Ectodermal cell (in vitro differentiated cells): ENCODE measurements at regions not wholly inside any gene's neighbourhood (a gene's known extent, or its start where the extent isn't known, plus 50 kb on each side); places are given as distances from the start of the nearest gene placed in this dataset.
"Not testable (repeated sequence)": the region's sequence is repeated elsewhere in the genome, so short reads cannot be mapped to it uniquely, and the experiment has no call there.

Source experiments
- H3K27ac ChIP-seq: 2 replicates; pipeline ENCODE4 v1.7.0; 2013; ENCODE audit warnings: mild to moderate bottlenecking, low read depth, low read length; ENCODE audit not compliant: insufficient read depth, poor library complexity, severe bottlenecking
- H3K27me3 ChIP-seq: 2 replicates; pipeline ENCODE4 v1.7.0; 2013; ENCODE audit warnings: mild to moderate bottlenecking, low read length; ENCODE audit not compliant: insufficient read depth, control insufficient read depth, poor library complexity, severe bottlenecking
- H3K36me3 ChIP-seq: one replicate; pipeline ENCODE4 v1.7.0; 2013; ENCODE audit warnings: low read length; ENCODE audit not compliant: control insufficient read depth, insufficient read depth
- H3K4me1 ChIP-seq: one replicate; pipeline ENCODE4 v1.7.0; 2013; ENCODE audit warnings: low read length; ENCODE audit not compliant: control insufficient read depth, insufficient read depth
- H3K4me3 ChIP-seq: 2 replicates; pipeline ENCODE4 v1.7.0; 2013; ENCODE audit warnings: low read depth, low read length, control low read depth; ENCODE audit not compliant: insufficient read depth
- H3K9me3 ChIP-seq: 2 replicates; pipeline ENCODE4 v1.7.0; 2013; ENCODE audit warnings: mild to moderate bottlenecking, low read length, moderate library complexity; ENCODE audit not compliant: control insufficient read depth
- WGBS, 2 experiments: methylation state at CpG; one replicate each; pipeline ENCODE4 v1.1.7; 2013; ENCODE audit warnings: missing lambda C conversion rate in 2 of 2; 5-methylcytosine and 5-hydroxymethylcytosine counted together

DNA sequence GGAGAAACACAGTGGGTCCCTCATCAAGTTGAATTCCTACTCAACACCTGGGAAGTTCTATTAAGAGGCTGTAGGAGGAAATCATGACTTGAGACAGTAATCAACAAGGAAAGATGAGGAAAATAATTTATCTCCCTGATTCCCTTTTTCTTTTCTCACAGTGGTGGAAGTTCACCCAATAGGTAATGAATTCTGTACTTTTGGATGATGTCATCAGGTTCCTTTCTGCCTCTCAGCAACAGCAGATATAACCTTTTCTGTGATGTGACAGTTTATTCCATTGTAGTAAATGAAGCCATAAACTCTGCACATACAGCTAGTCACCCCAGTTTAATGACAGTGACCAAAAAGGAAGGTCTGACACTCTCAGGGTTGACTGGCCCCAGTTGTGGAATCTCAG is 1265.0 kb downstream of the NXPH1 start:
- no peaks in the 10 kb centered on the region for H3K4me1 ChIP-seq
- H3K27ac ChIP-seq: no peak overlapping the region
- H3K27me3 ChIP-seq: no peaks in the 10 kb centered on the region
- H3K4me3 ChIP-seq: no peak overlapping the region
- no peaks in the 10 kb centered on the region for H3K36me3 ChIP-seq
- no peaks in the 10 kb centered on the region for H3K9me3 ChIP-seq

DNA sequence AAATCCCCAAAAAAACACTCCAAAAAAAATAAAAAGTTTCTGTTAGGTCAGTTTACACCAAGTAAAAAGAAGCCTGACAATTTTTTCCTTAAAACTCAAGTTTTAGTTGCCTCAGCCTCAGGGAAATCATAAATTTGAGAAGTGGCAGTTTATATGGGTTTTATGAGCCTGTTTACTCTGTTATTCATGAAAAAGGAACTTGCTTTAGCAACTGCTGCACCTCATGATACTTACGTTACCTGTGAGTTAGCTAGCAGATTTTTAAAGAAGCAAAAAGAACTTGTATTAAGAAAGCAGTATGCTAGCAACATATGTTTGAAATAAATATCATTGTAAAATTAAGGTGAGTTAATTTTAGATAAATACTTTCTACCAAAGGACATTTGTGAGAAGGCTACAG is 1264.5 kb upstream of the PHF14 start:
- Histone ChIP-seq H3K9me3 (no peaks in the 10 kb centered on the region), H3K4me1 (no peaks in the 10 kb centered on the region), H3K27ac (no peak overlapping the region), H3K36me3 (no peaks in the 10 kb centered on the region), H3K27me3 (no peaks in the 10 kb centered on the region), H3K4me3 (no peak overlapping the region)
- 92% methylated on average over 1 of the region's 1 CpG; no CpG with 5 or more reads in 1 of the 2 experiments for WGBS, 2 experiments

GRCh38 chr7:9711259-9711918 is 1262.3 kb upstream of the PHF14 start:
- H3K36me3 ChIP-seq: no peaks in the 10 kb centered on the region
- H3K4me3 ChIP-seq: no peak overlapping the region
- WGBS, 2 experiments: 93 to 97% methylated on average over 3 of the region's 3 CpGs
- no peak overlapping the region for H3K27ac ChIP-seq
- H3K9me3 ChIP-seq: no peaks in the 10 kb centered on the region
- no peaks in the 10 kb centered on the region for H3K4me1 ChIP-seq
- no peaks in the 10 kb centered on the region for H3K27me3 ChIP-seq

GRCh38 chr7:9718071-9718661 is 1255.5 kb upstream of the PHF14 start:
- no peaks in the 10 kb centered on the region for H3K27me3 ChIP-seq
- H3K36me3 ChIP-seq: no peaks in the 10 kb centered on the region
- H3K4me3 ChIP-seq: no peak overlapping the region
- no peaks in the 10 kb centered on the region for H3K9me3 ChIP-seq
- H3K4me1 ChIP-seq: no peaks in the 10 kb centered on the region
- H3K27ac ChIP-seq: no peak overlapping the region

- Histone ChIP-seq H3K27me3 (no peaks in the 10 kb centered on the region), H3K27ac (no peak overlapping the region), H3K4me3 (no peak overlapping the region), H3K36me3 (no peaks in the 10 kb centered on the region), H3K4me1 (no peaks in the 10 kb centered on the region), H3K9me3 (no peaks in the 10 kb centered on the region)
- WGBS, 2 experiments: 90 to 93% methylated on average over 4 of the region's 4 CpGs
Observed at GRCh38 chr7:9719303-9719702, 1254.4 kb upstream of the PHF14 start.

GRCh38 chr7:9719721-9720120 is 1254.0 kb upstream of the PHF14 start:
- Histone ChIP-seq H3K9me3 (no peaks in the 10 kb centered on the region), H3K27ac (no peak overlapping the region), H3K4me3 (no peak overlapping the region), H3K36me3 (no peaks in the 10 kb centered on the region), H3K27me3 (no peaks in the 10 kb centered on the region), H3K4me1 (no peaks in the 10 kb centered on the region)
- WGBS, 2 experiments: 82 to 84% methylated on average over 3 of the region's 3 CpGs

DNA sequence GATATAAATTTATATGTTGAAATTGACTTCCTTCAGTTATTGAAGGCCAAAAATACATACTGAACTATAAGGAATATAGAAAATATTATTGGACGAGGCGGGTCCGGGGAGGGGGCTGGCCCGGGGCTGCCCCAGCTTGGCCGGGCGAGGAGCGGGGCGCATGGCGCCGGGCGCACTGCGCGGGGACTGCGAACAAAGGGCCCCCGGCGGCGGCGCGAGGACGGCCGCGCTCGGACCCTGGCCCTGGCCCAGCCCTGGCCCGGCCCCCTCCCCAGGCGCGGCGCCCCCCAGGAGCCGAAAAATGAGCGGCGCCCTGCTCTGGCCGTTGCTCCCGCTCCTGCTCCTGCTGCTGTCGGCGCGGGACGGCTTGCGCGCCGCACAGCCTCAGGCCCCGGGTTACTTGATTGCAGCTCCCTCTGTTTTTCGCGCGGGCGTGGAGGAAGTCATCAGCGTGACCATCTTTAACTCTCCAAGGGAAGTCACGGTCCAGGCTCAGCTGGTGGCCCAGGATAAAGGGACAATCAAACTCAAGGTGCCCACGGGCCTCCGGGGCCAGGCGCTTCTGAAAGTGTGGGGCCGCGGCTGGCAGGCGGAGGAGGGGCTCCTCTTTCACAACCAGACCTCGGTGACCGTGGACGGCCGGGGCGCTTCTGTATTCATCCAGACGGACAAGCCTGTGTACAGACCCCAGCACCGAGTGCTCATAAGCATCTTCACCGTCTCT is 1247.6 kb upstream of the PHF14 start:
- H3K36me3 ChIP-seq, H3K27me3 ChIP-seq, H3K4me3 ChIP-seq, H3K4me1 ChIP-seq, H3K9me3 ChIP-seq, H3K27ac ChIP-seq: not testable (repeated sequence)
- WGBS, 2 experiments: 93 to 94% methylated on average over 50 to 54 of the region's 60 CpGs

- 92 to 96% methylated on average over 14 to 15 of the region's 22 CpGs for WGBS, 2 experiments
- not testable (repeated sequence) for H3K4me3 ChIP-seq, H3K27ac ChIP-seq, H3K9me3 ChIP-seq, H3K27me3 ChIP-seq, H3K4me1 ChIP-seq, H3K36me3 ChIP-seq
Observed at GRCh38 chr7:9726811-9727210, 1246.9 kb upstream of the PHF14 start.

GRCh38 chr7:9727467-9727869 is 1246.2 kb upstream of the PHF14 start:
- H3K36me3 ChIP-seq, H3K27ac ChIP-seq, H3K4me1 ChIP-seq, H3K27me3 ChIP-seq, H3K9me3 ChIP-seq, H3K4me3 ChIP-seq: not testable (repeated sequence)
- 95 to 97% methylated on average over 13 of the region's 13 CpGs for WGBS, 2 experiments

- H3K4me1 ChIP-seq, H3K27me3 ChIP-seq, H3K27ac ChIP-seq, H3K36me3 ChIP-seq, H3K9me3 ChIP-seq, H3K4me3 ChIP-seq: not testable (repeated sequence)
- WGBS, 2 experiments: 96% methylated on average over 17 of the region's 17 CpGs
Observed at GRCh38 chr7:9728014-9728657, 1245.5 kb upstream of the PHF14 start.
